IMR-90 (cell line): ENCODE measurements at regions not wholly inside any gene's neighbourhood (a gene's known extent, or its start where the extent isn't known, plus 50 kb on each side); places are given as distances from the start of the nearest gene placed in this dataset.

Experiments used
- ATAC-seq: fragments of 200-7000 bp; cut with Tn5 transposase; 2 replicates; pipeline ENCODE4 v1.9.1; 2020; ENCODE audit warnings: low read depth, mild to moderate bottlenecking, moderate library complexity
- BruUV-seq: library from RNA; stranded (reverse); fragments of 400-500 nt; replicated peaks from 2 replicates; lab custom pipeline; 2021; lab: Mats Ljungman, UMichigan
- CTCF ChIA-PET: fragments of 300-600 bp; formaldehyde crosslinking; extraction: SDS; loops from one replicate; lab custom pipeline; 2021; ENCODE audit warnings: antibody characterized with exemption; lab: Yijun Ruan, JAX
- POLR2A ChIA-PET: fragments of 300-600 bp; sonication (Branson Sonifier 250); formaldehyde crosslinking; loops from one replicate; lab custom pipeline; 2022; ENCODE audit warnings: antibody characterized with exemption; ENCODE audit not compliant: unreplicated experiment; lab: Charles Lee
- DNase-seq: peaks from one replicate; pipeline ENCODE4 v3.0.0; 2013
- H2AFZ ChIP-seq: replicated peaks from 2 replicates; pipeline ENCODE3; 2013; ENCODE audit warnings: low read length, mild to moderate bottlenecking; ENCODE audit not compliant: poor library complexity
- H2AK5ac ChIP-seq: 2 replicates; pipeline ENCODE4 v1.6.1; 2013; ENCODE audit warnings: low read depth, low read length, inconsistent platforms
- H2AK9ac ChIP-seq: replicated peaks from 2 replicates; pipeline ENCODE3; 2013; ENCODE audit warnings: mild to moderate bottlenecking, low read depth, low read length, moderate library complexity; ENCODE audit not compliant: poor library complexity
- H2BK120ac ChIP-seq: 2 replicates; pipeline ENCODE4 v1.6.1; 2013; ENCODE audit warnings: low read depth, low read length, inconsistent platforms
- H2BK15ac ChIP-seq: 3 replicates; pipeline ENCODE4 v1.6.1; 2013; ENCODE audit warnings: low read depth, low read length, inconsistent platforms
- H2BK20ac ChIP-seq: 2 replicates; pipeline ENCODE4 v1.6.1; 2013; ENCODE audit warnings: low read depth, mild to moderate bottlenecking, inconsistent platforms, low read length, moderate library complexity
- H2BK5ac ChIP-seq: 2 replicates; pipeline ENCODE4 v1.6.1; 2013; ENCODE audit warnings: mild to moderate bottlenecking, low read depth, low read length, inconsistent platforms; ENCODE audit not compliant: poor library complexity, severe bottlenecking
- H3K14ac ChIP-seq: replicated peaks from 2 replicates; pipeline ENCODE4 v1.6.1; 2013; ENCODE audit warnings: low read depth, low read length, inconsistent platforms
- H3K18ac ChIP-seq: 2 replicates; pipeline ENCODE4 v1.6.1; 2013; ENCODE audit warnings: low read depth, low read length, control low read depth
- H3K23ac ChIP-seq: 2 replicates; pipeline ENCODE4 v1.6.1; 2013; ENCODE audit warnings: low read depth, low read length, inconsistent platforms
- H3K27ac ChIP-seq: 2 replicates; pipeline ENCODE4 v1.5.1; 2013; ENCODE audit warnings: mild to moderate bottlenecking, control low read depth, low read length; ENCODE audit not compliant: insufficient read depth
- H3K27me3 ChIP-seq: 2 replicates; pipeline ENCODE4 v1.6.1; 2013; ENCODE audit warnings: low read length; ENCODE audit not compliant: control insufficient read depth, insufficient read depth
- H3K36me3 ChIP-seq: 2 replicates; pipeline ENCODE4 v1.6.1; 2013; ENCODE audit warnings: low read length, mixed read lengths; ENCODE audit not compliant: control insufficient read depth, insufficient read depth
- H3K4ac ChIP-seq: 2 replicates; pipeline ENCODE4 v1.6.1; 2013; ENCODE audit warnings: low read depth, low read length, inconsistent platforms
- H3K4me1 ChIP-seq: 2 replicates; pipeline ENCODE4 v1.6.1; 2013; ENCODE audit warnings: low read length, mixed read lengths; ENCODE audit not compliant: control insufficient read depth, insufficient read depth
- H3K4me2 ChIP-seq: 2 replicates; pipeline ENCODE4 v1.6.1; 2013; ENCODE audit warnings: low read depth, mild to moderate bottlenecking, control low read depth, low read length, moderate library complexity
- H3K4me3 ChIP-seq: 2 replicates; pipeline ENCODE4 v1.5.1; 2013; ENCODE audit warnings: low read depth, mild to moderate bottlenecking, control low read depth, low read length, moderate library complexity; ENCODE audit not compliant: insufficient read depth
- H3K56ac ChIP-seq: 2 replicates; pipeline ENCODE4 v1.6.1; 2013; ENCODE audit warnings: low read length, inconsistent platforms; ENCODE audit not compliant: insufficient read depth; ENCODE audit errors: extremely low read depth
- H3K79me1 ChIP-seq, 2 experiments: 2 replicates each; pipeline ENCODE4 v1.6.1; 2013; ENCODE audit warnings: low read length in 2 of 2, inconsistent platforms in 1 of 2, low read depth in 1 of 2
- H3K9ac ChIP-seq: 2 replicates; pipeline ENCODE4 v1.6.1; 2013; ENCODE audit warnings: low read depth, low read length, control low read depth
- H3K9me1 ChIP-seq: 2 replicates; pipeline ENCODE4 v1.6.1; 2013; ENCODE audit warnings: low read length, inconsistent platforms; ENCODE audit not compliant: insufficient read depth
- H3K9me3 ChIP-seq: 2 replicates; pipeline ENCODE4 v1.6.1; 2013; ENCODE audit warnings: low read length; ENCODE audit not compliant: control insufficient read depth, insufficient read depth
- H4K20me1 ChIP-seq: 2 replicates; pipeline ENCODE4 v1.6.1; 2013; ENCODE audit warnings: low read length, inconsistent platforms; ENCODE audit not compliant: insufficient read depth
- H4K5ac ChIP-seq: 2 replicates; pipeline ENCODE4 v1.6.1; 2013; ENCODE audit warnings: mild to moderate bottlenecking, low read depth, low read length, control low read depth
- H4K8ac ChIP-seq, 2 experiments: 2 replicates each; pipeline ENCODE4 v1.6.1; 2013; ENCODE audit warnings: low read depth in 2 of 2, low read length in 2 of 2, control low read depth in 1 of 2, inconsistent platforms in 1 of 2
- H4K91ac ChIP-seq: 2 replicates; pipeline ENCODE4 v1.6.1; 2013; ENCODE audit warnings: low read depth, low read length, inconsistent platforms; ENCODE audit not compliant: insufficient read depth
- BHLHE40 ChIP-seq: fragments of 150-350 bp; IDR thresholded peaks from 2 replicates; pipeline ENCODE4 v1.6.1; 2016; ENCODE audit warnings: mild to moderate bottlenecking, low read depth, low read length
- CEBPB ChIP-seq: IDR thresholded peaks from 2 replicates; pipeline ENCODE4 v1.6.1; 2012; ENCODE audit warnings: low read depth, low read length, improper control_type of control experiment
- MAFK ChIP-seq: IDR thresholded peaks from 2 replicates; pipeline ENCODE4 v1.6.1; 2012; ENCODE audit warnings: low read depth, low read length, improper control_type of control experiment
- MAZ ChIP-seq: IDR thresholded peaks from 2 replicates; pipeline ENCODE4 v1.6.1; 2012; ENCODE audit warnings: low read depth, mild to moderate bottlenecking, low read length, improper control_type of control experiment, moderate library complexity, borderline replicate concordance
- NFE2L2 ChIP-seq: fragments of 150-350 bp; IDR thresholded peaks from 2 replicates; pipeline ENCODE4 v1.6.1; 2016; ENCODE audit warnings: low read depth, mild to moderate bottlenecking, low read length
- POLR2A ChIP-seq: IDR thresholded peaks from 2 replicates; pipeline ENCODE4 v1.6.1; 2012; ENCODE audit warnings: mild to moderate bottlenecking, low read depth, low read length
- RFX5 ChIP-seq: IDR thresholded peaks from 2 replicates; pipeline ENCODE4 v1.8.0; 2012; ENCODE audit warnings: low read depth, mild to moderate bottlenecking, low read length, moderate library complexity
- SMC3 ChIP-seq: fragments of 150-350 bp; IDR thresholded peaks from 2 replicates; pipeline ENCODE4 v1.6.1; 2016; ENCODE audit warnings: low read depth, mild to moderate bottlenecking, antibody characterized with exemption, low read length, moderate library complexity
- WGBS, 2 experiments: methylation state at CpG; one replicate each; pipeline versions ENCODE4 v1.1.5 to v1.1.7; 2013; ENCODE audit warnings: missing lambda C conversion rate in 2 of 2; ENCODE audit not compliant: insufficient read length in 1 of 2; ENCODE audit errors: extremely low coverage in 2 of 2; 5-methylcytosine and 5-hydroxymethylcytosine counted together
- dilution Hi-C: fragments of 300-500 bp; cut with HindIII; formaldehyde crosslinking; loops from one replicate; pipeline ENCODE4 v1.14.3; 2018; ENCODE audit warnings: low sequenced_read_pairs; ENCODE audit not compliant: unreplicated experiment
- in situ Hi-C: fragments of 300-500 bp; cut with MboI; formaldehyde crosslinking; loops from 3 replicates; pipeline ENCODE4 v1.14.3; 2019; ENCODE audit warnings: low sequenced_read_pairs, inconsistent platforms, mixed read lengths
- intact Hi-C: fragments of 100-400 bp; cut with micrococcal nuclease; formaldehyde crosslinking; loops from 2 replicates; pipeline ENCODE4 v1.10.0; 2022
- TF ChIP-seq, protein P1 (sequence below): fragments of 150-350 bp; IDR thresholded peaks from 2 replicates; pipeline ENCODE4 v1.6.1; 2017; ENCODE audit warnings: mild to moderate bottlenecking, antibody characterized with exemption, low read length, low read depth

- Histone ChIP-seq H4K91ac (no peak overlapping the region), H3K27ac (no peak overlapping the region), H2BK15ac (no peak overlapping the region), H3K4me2 (no peak overlapping the region), H3K9me1 (peaks cover 2% of the 10 kb centered on the region; the same call in 1 of the 2 replicates), H2AFZ (no peak overlapping the region), H4K20me1 (no peaks in the 10 kb centered on the region), H3K36me3 (no peaks in the 10 kb centered on the region), H3K9me3 (peaks cover 5% of the 10 kb centered on the region; the same call in 1 of the 2 replicates), H3K27me3 (no peaks in the 10 kb centered on the region), H2BK5ac (no peak overlapping the region), H3K9ac (no peak overlapping the region), H3K23ac (no peak overlapping the region), H3K4ac (no peak overlapping the region), H4K8ac (no peak overlapping the region), H3K56ac (no peak overlapping the region), H2AK5ac (no peak overlapping the region), H3K4me1 (no peaks in the 10 kb centered on the region), H2BK120ac (no peak overlapping the region), H3K4me3 (no peak overlapping the region), H2BK20ac (no peak overlapping the region), H3K79me1 (no peaks in the 10 kb centered on the region), H3K14ac (no peak overlapping the region), H2AK9ac (no peak overlapping the region), H4K5ac (no peak overlapping the region), H3K18ac (no peak overlapping the region)
- ATAC-seq = no peak
- BruUV-seq = no TSS peak
- TF ChIP-seq RFX5 = no peak
- TF ChIP-seq NFE2L2 = no peak
- no peak for TF ChIP-seq MAZ
- no peak for TF ChIP-seq MAFK
- TF ChIP-seq SMC3 = no peak
- TF ChIP-seq BHLHE40 = no peak
- no peak for TF ChIP-seq CEBPB
- TF ChIP-seq POLR2A = no peak
- TF ChIP-seq, protein P1, sequence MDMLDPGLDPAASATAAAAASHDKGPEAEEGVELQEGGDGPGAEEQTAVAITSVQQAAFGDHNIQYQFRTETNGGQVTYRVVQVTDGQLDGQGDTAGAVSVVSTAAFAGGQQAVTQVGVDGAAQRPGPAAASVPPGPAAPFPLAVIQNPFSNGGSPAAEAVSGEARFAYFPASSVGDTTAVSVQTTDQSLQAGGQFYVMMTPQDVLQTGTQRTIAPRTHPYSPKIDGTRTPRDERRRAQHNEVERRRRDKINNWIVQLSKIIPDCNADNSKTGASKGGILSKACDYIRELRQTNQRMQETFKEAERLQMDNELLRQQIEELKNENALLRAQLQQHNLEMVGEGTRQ = no peak
- no peak for DNase-seq
- intact Hi-C loops (no loop called here), in situ Hi-C loops (no loop called here), dilution Hi-C loops (no loop called here)
- 91% methylated on average over 6 of the region's 9 CpGs; no CpG with 5 or more reads in 1 of the 2 experiments for WGBS, 2 experiments
- POLR2A ChIA-PET = no interaction called here
- CTCF ChIA-PET = no interaction called here
These were observed 409.3 kb downstream of the TGFB2 start for GRCh38 chr1:218754477-218754876.
